ENCODE measurements at regions not wholly inside any gene's neighbourhood (a gene's known extent, or its start where the extent isn't known, plus 50 kb on each side); places are given as distances from the start of the nearest gene placed in this dataset.

DNA sequence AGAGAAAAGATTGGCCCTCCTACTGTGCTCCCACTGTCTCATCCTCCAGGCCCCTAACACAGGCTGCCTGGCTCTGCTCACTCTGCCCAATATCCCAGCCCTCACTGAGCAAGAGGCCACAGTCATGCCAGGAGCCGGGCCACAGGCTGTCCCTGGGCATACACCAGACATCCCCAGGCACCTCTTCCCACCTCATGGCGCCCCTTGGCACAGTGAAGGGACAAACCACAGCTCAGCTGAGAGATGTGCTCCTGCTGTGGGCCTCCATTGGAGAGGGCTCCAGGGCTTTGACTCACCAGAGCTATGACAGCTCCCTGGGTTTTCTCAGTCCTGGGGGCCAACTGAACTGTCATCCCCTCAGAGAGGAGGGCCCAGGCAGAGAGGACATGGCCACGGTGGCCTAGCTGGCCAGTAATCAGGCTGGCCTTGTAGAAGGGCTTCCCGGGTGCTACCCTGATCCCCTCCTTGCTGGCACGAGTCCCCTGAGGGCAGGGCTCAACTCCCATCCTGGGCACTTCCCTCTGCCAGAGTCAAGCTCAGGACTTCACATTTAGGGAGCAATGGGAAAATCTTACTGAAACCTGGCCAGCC lies 220.9 kb downstream of the TUBA3C start:
- TF ChIP-seq, protein P1, sequence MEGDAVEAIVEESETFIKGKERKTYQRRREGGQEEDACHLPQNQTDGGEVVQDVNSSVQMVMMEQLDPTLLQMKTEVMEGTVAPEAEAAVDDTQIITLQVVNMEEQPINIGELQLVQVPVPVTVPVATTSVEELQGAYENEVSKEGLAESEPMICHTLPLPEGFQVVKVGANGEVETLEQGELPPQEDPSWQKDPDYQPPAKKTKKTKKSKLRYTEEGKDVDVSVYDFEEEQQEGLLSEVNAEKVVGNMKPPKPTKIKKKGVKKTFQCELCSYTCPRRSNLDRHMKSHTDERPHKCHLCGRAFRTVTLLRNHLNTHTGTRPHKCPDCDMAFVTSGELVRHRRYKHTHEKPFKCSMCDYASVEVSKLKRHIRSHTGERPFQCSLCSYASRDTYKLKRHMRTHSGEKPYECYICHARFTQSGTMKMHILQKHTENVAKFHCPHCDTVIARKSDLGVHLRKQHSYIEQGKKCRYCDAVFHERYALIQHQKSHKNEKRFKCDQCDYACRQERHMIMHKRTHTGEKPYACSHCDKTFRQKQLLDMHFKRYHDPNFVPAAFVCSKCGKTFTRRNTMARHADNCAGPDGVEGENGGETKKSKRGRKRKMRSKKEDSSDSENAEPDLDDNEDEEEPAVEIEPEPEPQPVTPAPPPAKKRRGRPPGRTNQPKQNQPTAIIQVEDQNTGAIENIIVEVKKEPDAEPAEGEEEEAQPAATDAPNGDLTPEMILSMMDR (IDR thresholded peaks at IDR 0.05; ENCODE audit: low read length): no peak
- Histone ChIP-seq H3K4me3 (ENCODE audit: low read length) (no peak overlapping the region), H3K79me2 (ENCODE audit: low read length) (no peaks in the 10 kb centered on the region), H3K27ac (ENCODE audit: low read length) (no peak overlapping the region), H3K27me3 (replicated peaks; ENCODE audit: insufficient read depth, low read length) (no peaks in the 10 kb centered on the region), H3K4me2 (ENCODE audit: low read depth, low read length) (no peak overlapping the region), H4K20me1 (ENCODE audit: insufficient read depth, low read length) (no peaks in the 10 kb centered on the region), H3K9me2 (replicated peaks; ENCODE audit: insufficient read depth, low read length) (no peaks in the 10 kb centered on the region), H3F3A (ENCODE audit: insufficient read depth, low read length) (no peaks in the 10 kb centered on the region), H3K9ac (ENCODE audit: low read length) (no peak overlapping the region), H3K36me3 (replicated peaks; ENCODE audit: insufficient read depth, low read length) (no peaks in the 10 kb centered on the region), H3K4me1 (ENCODE audit: low read length) (no peaks in the 10 kb centered on the region), H3K9me3 (replicated peaks; ENCODE audit: insufficient read depth, low read length) (no peaks in the 10 kb centered on the region), H2AFZ (ENCODE audit: low read length) (no peak overlapping the region)
- DNase-seq: no peak

DNA sequence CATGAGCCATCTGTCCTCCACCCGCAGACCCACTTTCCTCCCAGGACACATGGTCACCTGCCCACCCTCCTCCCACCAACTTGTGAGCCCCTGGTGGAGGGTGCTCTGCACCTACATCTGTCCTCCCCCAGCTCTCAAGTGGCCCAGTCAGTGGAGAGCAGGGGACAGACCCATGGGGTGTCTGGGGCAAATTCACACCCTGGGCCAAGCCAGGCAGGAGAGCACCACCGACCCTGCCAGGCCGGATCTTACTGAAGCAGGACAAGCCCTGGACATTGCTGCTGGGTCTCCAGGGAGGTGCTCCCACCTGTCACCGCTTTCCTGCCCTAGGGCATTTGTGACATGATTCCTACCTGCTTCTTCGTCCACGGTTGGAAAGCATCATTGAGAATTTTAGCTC lies 221.6 kb downstream of the TUBA3C start:
- Histone ChIP-seq H4K20me1 (ENCODE audit: insufficient read depth, low read length) (no peaks in the 10 kb centered on the region), H3K27ac (ENCODE audit: low read length) (no peak overlapping the region), H3K4me2 (ENCODE audit: low read depth, low read length) (no peak overlapping the region), H3K36me3 (replicated peaks; ENCODE audit: insufficient read depth, low read length) (no peaks in the 10 kb centered on the region), H3K4me1 (ENCODE audit: low read length) (no peaks in the 10 kb centered on the region), H3F3A (ENCODE audit: insufficient read depth, low read length) (no peaks in the 10 kb centered on the region), H3K9me2 (replicated peaks; ENCODE audit: insufficient read depth, low read length) (no peaks in the 10 kb centered on the region), H3K27me3 (replicated peaks; ENCODE audit: insufficient read depth, low read length) (no peaks in the 10 kb centered on the region), H2AFZ (ENCODE audit: low read length) (no peak overlapping the region), H3K79me2 (ENCODE audit: low read length) (no peaks in the 10 kb centered on the region), H3K9me3 (replicated peaks; ENCODE audit: insufficient read depth, low read length) (no peaks in the 10 kb centered on the region), H3K4me3 (ENCODE audit: low read length) (no peak overlapping the region), H3K9ac (ENCODE audit: low read length) (no peak overlapping the region)
- TF ChIP-seq EZH2 (optimal IDR thresholded peaks at IDR 0.05; ENCODE audit: low read depth, low read length) (no peak), EZH2phosphoT487 (IDR thresholded peaks at IDR 0.05; ENCODE audit: low read length) (no peak)
- TF ChIP-seq, protein P1 (IDR thresholded peaks at IDR 0.05; ENCODE audit: low read length): no peak
- no peak for DNase-seq

DNA sequence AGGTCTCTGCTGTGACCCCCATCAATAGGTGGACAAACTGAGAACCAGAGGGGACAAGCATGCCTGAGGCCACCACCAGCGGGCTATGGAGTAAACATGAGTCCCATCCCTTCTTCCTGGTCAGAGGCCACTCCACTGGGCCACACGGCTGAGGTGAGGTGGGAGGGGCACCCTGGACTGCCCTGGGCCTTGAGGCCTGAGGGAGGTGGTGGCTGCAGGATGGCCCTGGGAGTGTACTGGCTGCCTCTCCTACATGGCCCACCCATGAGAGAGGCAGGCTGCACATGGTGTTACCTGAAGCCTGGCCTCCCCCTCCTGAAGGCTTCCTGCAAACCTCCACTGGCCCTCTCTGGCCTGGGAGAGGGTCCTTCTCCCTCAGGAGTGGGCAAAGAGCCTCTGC lies 222.4 kb downstream of the TUBA3C start:
- no peak overlapping the region for H3K9ac ChIP-seq (ENCODE audit: low read length)
- H3K27ac ChIP-seq (ENCODE audit: low read length): no peak overlapping the region
- H3K4me3 ChIP-seq (ENCODE audit: low read length): no peak overlapping the region
- no peaks in the 10 kb centered on the region for H3K9me2 ChIP-seq (replicated peaks; ENCODE audit: insufficient read depth, low read length)
- no peaks in the 10 kb centered on the region for H3K9me3 ChIP-seq (replicated peaks; ENCODE audit: insufficient read depth, low read length)
- H3K4me1 ChIP-seq (ENCODE audit: low read length): no peaks in the 10 kb centered on the region
- TF ChIP-seq, protein P1 (IDR thresholded peaks at IDR 0.05; ENCODE audit: low read length): no peak
- TF ChIP-seq EZH2phosphoT487 (IDR thresholded peaks at IDR 0.05; ENCODE audit: low read length) (no peak), EZH2 (optimal IDR thresholded peaks at IDR 0.05; ENCODE audit: low read depth, low read length) (no peak)
- no peaks in the 10 kb centered on the region for H3K36me3 ChIP-seq (replicated peaks; ENCODE audit: insufficient read depth, low read length)
- no peak for DNase-seq
- no peaks in the 10 kb centered on the region for H3K27me3 ChIP-seq (replicated peaks; ENCODE audit: insufficient read depth, low read length)
- no peaks in the 10 kb centered on the region for H4K20me1 ChIP-seq (ENCODE audit: insufficient read depth, low read length)
- no peaks in the 10 kb centered on the region for H3K79me2 ChIP-seq (ENCODE audit: low read length)
- no peaks in the 10 kb centered on the region for H3F3A ChIP-seq (ENCODE audit: insufficient read depth, low read length)
- no peak overlapping the region for H2AFZ ChIP-seq (ENCODE audit: low read length)
- H3K4me2 ChIP-seq (ENCODE audit: low read depth, low read length): no peak overlapping the region

All from MM.1S (cell line).